ENCODE measurements at regions not wholly inside any gene's neighbourhood (a gene's known extent, or its start where the extent isn't known, plus 50 kb on each side); places are given as distances from the start of the nearest gene placed in this dataset.
"Not testable (repeated sequence)": the region's sequence is repeated elsewhere in the genome, so short reads cannot be mapped to it uniquely, and the experiment has no call there.

GRCh38 chr12:11497995-11498394, 102.6 kb upstream of the PRB2 start:
- intact Hi-C loops (cut with micrococcal nuclease) (no loop called here), dilution Hi-C loops (cut with MboI; ENCODE audit: extremely low pct_ligation_motif_present, low sequenced_read_pairs) (loop anchor here (25.0 kb wide), 1 partner anchor 261 kb away; no protein-coding TSS in a partner anchor)
- Histone ChIP-seq H3K4me3 (replicated peaks in 1 of 3; ENCODE audit: insufficient read depth in 1 of 3, low read depth in 1 of 3, low read length in 3 of 3) (no peak overlapping the region), H3K79me2 (ENCODE audit: control insufficient read depth, insufficient read depth, low read length) (no peaks in the 10 kb centered on the region), H3K9ac (replicated peaks; ENCODE audit: extremely low read depth, insufficient read depth, low read length) (no peak overlapping the region), H3K4me1 (ENCODE audit: control insufficient read depth, extremely low read depth, insufficient read depth, low read length) (no peaks in the 10 kb centered on the region), H3K27me3 (ENCODE audit: control insufficient read depth in 2 of 2, insufficient read depth in 2 of 2, low read length in 2 of 2) (peaks cover 2 to 11% of the 10 kb centered on the region in 2 experiments), H4K20me1 (replicated peaks; ENCODE audit: control insufficient read depth, extremely low read depth, insufficient read depth, low read length) (no peaks in the 10 kb centered on the region), H3K4me2 (ENCODE audit: insufficient read depth, low read length) (no peak overlapping the region), H3K9me3 (replicated peaks; ENCODE audit: control insufficient read depth, insufficient read depth, low read length) (no peaks in the 10 kb centered on the region), H3K9me1 (replicated peaks; ENCODE audit: control insufficient read depth, extremely low read depth, insufficient read depth, low read length) (no peaks in the 10 kb centered on the region), H2AFZ (ENCODE audit: low read depth, low read length) (no peak overlapping the region), H3K36me3 (ENCODE audit: control insufficient read depth in 2 of 2, extremely low read depth in 1 of 2, insufficient read depth in 2 of 2, low read length in 2 of 2) (no peaks in the 10 kb centered on the region), H3K27ac (ENCODE audit: insufficient read depth, low read depth, low read length) (no peak overlapping the region)
- no TSS peak for BruUV-seq (replicated peaks)
- no peak for FAIRE-seq
- POLR2A ChIA-PET = no interaction called here
- no peak for DNase-seq (ENCODE audit: low read depth, low spot score)
- TF ChIP-seq POLR2AphosphoS5 (IDR thresholded peaks at IDR 0.05; ENCODE audit: insufficient read depth, low read depth, low read length) (no peak), GATA2 (IDR thresholded peaks at IDR 0.05; ENCODE audit: insufficient read depth, insufficient read length, low read depth, low read length) (no peak), CTCF (IDR thresholded peaks at IDR 0.05; ENCODE audit: extremely low read depth in 1 of 2, insufficient read depth in 1 of 2, low read depth in 1 of 2, low read length in 2 of 2) (no peak), MYC (IDR thresholded peaks at IDR 0.05; ENCODE audit: low read depth, low read length) (no peak), MAX (IDR thresholded peaks at IDR 0.05; ENCODE audit: insufficient read depth, insufficient read length) (no peak), POLR2A (IDR thresholded peaks at IDR 0.05; ENCODE audit: low read depth, low read length) (no peak)
- CTCF ChIA-PET = interaction anchor here (1.6 to 1.7 kb wide), 2 partner anchors 9 to 10 kb away, joined by 4 to 6 read pairs; no protein-coding TSS in a partner anchor

GRCh38 chr12:11498574-11498973, 103.2 kb upstream of the PRB2 start:
- H3K4me3 ChIP-seq (replicated peaks in 1 of 3; ENCODE audit: insufficient read depth in 1 of 3, low read depth in 1 of 3, low read length in 3 of 3); BruUV-seq (replicated peaks); FAIRE-seq; POLR2A ChIA-PET; H3K36me3 ChIP-seq (ENCODE audit: control insufficient read depth in 2 of 2, extremely low read depth in 1 of 2, insufficient read depth in 2 of 2, low read length in 2 of 2); H4K20me1 ChIP-seq (replicated peaks; ENCODE audit: control insufficient read depth, extremely low read depth, insufficient read depth, low read length); H3K9ac ChIP-seq (replicated peaks; ENCODE audit: extremely low read depth, insufficient read depth, low read length); H3K9me3 ChIP-seq (replicated peaks; ENCODE audit: control insufficient read depth, insufficient read depth, low read length); DNase-seq (ENCODE audit: low read depth, low spot score); H3K4me1 ChIP-seq (ENCODE audit: control insufficient read depth, extremely low read depth, insufficient read depth, low read length); H3K27ac ChIP-seq (ENCODE audit: insufficient read depth, low read depth, low read length); intact Hi-C loops (cut with micrococcal nuclease); H3K79me2 ChIP-seq (ENCODE audit: control insufficient read depth, insufficient read depth, low read length); H2AFZ ChIP-seq (ENCODE audit: low read depth, low read length); H3K4me2 ChIP-seq (ENCODE audit: insufficient read depth, low read length); H3K9me1 ChIP-seq (replicated peaks; ENCODE audit: control insufficient read depth, extremely low read depth, insufficient read depth, low read length): not testable (repeated sequence)
- CTCF ChIA-PET = interaction anchor here (0.7 kb wide), 1 partner anchor 535 kb away, joined by 6 read pairs; no protein-coding TSS in a partner anchor
- TF ChIP-seq CTCF (IDR thresholded peaks at IDR 0.05; ENCODE audit: extremely low read depth in 1 of 2, insufficient read depth in 1 of 2, low read depth in 1 of 2, low read length in 2 of 2) = peak in 1 of 2 donors; percentile 40
- dilution Hi-C loops (cut with MboI; ENCODE audit: extremely low pct_ligation_motif_present, low sequenced_read_pairs) = loop anchor here (25.0 kb wide), 1 partner anchor 261 kb away; no protein-coding TSS in a partner anchor
- peaks cover 2 to 14% of the 10 kb centered on the region in 2 experiments for H3K27me3 ChIP-seq (ENCODE audit: control insufficient read depth in 2 of 2, insufficient read depth in 2 of 2, low read length in 2 of 2)

Measured in endothelial cell of umbilical vein (primary cell).